CD14-positive monocyte (primary cell): ENCODE measurements at regions not wholly inside any gene's neighbourhood (a gene's known extent, or its start where the extent isn't known, plus 50 kb on each side); places are given as distances from the start of the nearest gene placed in this dataset.

Experiments used
- DNase-seq, 3 donors: peaks; one replicate each; pipeline ENCODE4 v3.0.0-alpha.2; 2011 to 2022
- H2AFZ ChIP-seq: 2 replicates; pipeline ENCODE4 v1.6.0; 2012; ENCODE audit warnings: mild to moderate bottlenecking, low read depth, low read length, inconsistent platforms; ENCODE audit not compliant: insufficient read depth, poor library complexity, severe bottlenecking
- H3K27ac ChIP-seq, 2 donors: 1 replicate in 1 of 2; 2 replicates in 1 of 2; pipeline ENCODE4 v1.5.1; 2012 to 2013; ENCODE audit warnings: low read length in 2 of 2, control low read depth in 1 of 2, inconsistent platforms in 1 of 2, low read depth in 1 of 2, mild to moderate bottlenecking in 1 of 2
- H3K27me3 ChIP-seq, 2 donors: one replicate each; pipeline versions ENCODE4 v1.6.0 to v1.6.1; 2011 to 2013; ENCODE audit warnings: low read length in 2 of 2; ENCODE audit not compliant: control insufficient read depth in 2 of 2, insufficient read depth in 2 of 2
- H3K36me3 ChIP-seq, 2 donors: replicated peaks in 1 of 2; 1 replicate in 1 of 2; 2 replicates in 1 of 2; pipeline versions ENCODE4 v1.5.1 to v1.6.1; 2012 to 2013; ENCODE audit warnings: low read length in 2 of 2, control low read depth in 1 of 2, inconsistent platforms in 1 of 2, mild to moderate bottlenecking in 1 of 2; ENCODE audit not compliant: insufficient read depth in 2 of 2, control insufficient read depth in 1 of 2
- H3K4me1 ChIP-seq, 2 donors: 1 replicate in 1 of 2; 2 replicates in 1 of 2; pipeline versions ENCODE4 v1.5.1 to v1.6.1; 2012 to 2013; ENCODE audit warnings: low read length in 2 of 2, control low read depth in 1 of 2, inconsistent platforms in 1 of 2, mild to moderate bottlenecking in 1 of 2, moderate library complexity in 1 of 2; ENCODE audit not compliant: insufficient read depth in 2 of 2, control insufficient read depth in 1 of 2
- H3K4me2 ChIP-seq: replicated peaks from 2 replicates; pipeline ENCODE3; 2012; ENCODE audit warnings: low read length, moderate library complexity, mild to moderate bottlenecking; ENCODE audit not compliant: poor library complexity, severe bottlenecking; ENCODE audit errors: extremely low read depth
- H3K4me3 ChIP-seq, 3 experiments: fragments of 200-600 bp in 1 of 3; sonication (generic) in 1 of 3; replicated peaks in 1 of 3; 1 replicate in 2 of 3; 2 replicates in 1 of 3; pipeline ENCODE4 v1.5.1; 2011 to 2013; ENCODE audit warnings: low read length in 3 of 3, mild to moderate bottlenecking in 3 of 3, control low read depth in 2 of 3, low read depth in 2 of 3, inconsistent platforms in 1 of 3, moderate library complexity in 1 of 3
- H3K79me2 ChIP-seq: 2 replicates; pipeline ENCODE4 v1.6.0; 2012; ENCODE audit warnings: mild to moderate bottlenecking, control low read depth, inconsistent platforms, low read length, moderate library complexity; ENCODE audit not compliant: insufficient read depth
- H3K9ac ChIP-seq: 2 replicates; pipeline ENCODE4 v1.6.0; 2017; ENCODE audit warnings: low read length, mild to moderate bottlenecking; ENCODE audit not compliant: insufficient read depth, poor library complexity, severe bottlenecking
- H3K9me3 ChIP-seq, 2 donors: replicated peaks in 1 of 2; 1 replicate in 1 of 2; 2 replicates in 1 of 2; pipeline versions ENCODE4 v1.5.1 to v1.6.1; 2012 to 2013; ENCODE audit warnings: low read length in 2 of 2, control low read depth in 1 of 2; ENCODE audit not compliant: control insufficient read depth in 1 of 2, insufficient read depth in 1 of 2
- H4K20me1 ChIP-seq: 2 replicates; pipeline ENCODE4 v1.6.0; 2012; ENCODE audit warnings: mild to moderate bottlenecking, low read length, control low read depth, moderate library complexity; ENCODE audit not compliant: insufficient read depth
- H3K27ac Mint-ChIP-seq, 7 donors: one replicate each; pipeline ENCODE4 v1.8.0; 2020; ENCODE audit warnings: mild to moderate bottlenecking in 7 of 7, mixed read lengths in 7 of 7, moderate library complexity in 6 of 7, inconsistent platforms in 2 of 7
- H3K27me3 Mint-ChIP-seq, 3 donors: one replicate each; pipeline ENCODE4 v1.8.0; 2021 to 2022; ENCODE audit warnings: low read depth in 3 of 3, mild to moderate bottlenecking in 3 of 3, mixed read lengths in 3 of 3, moderate library complexity in 3 of 3, inconsistent platforms in 1 of 3
- H3K36me3 Mint-ChIP-seq, 2 donors: one replicate each; pipeline ENCODE4 v1.8.0; 2020; ENCODE audit warnings: mixed read lengths in 2 of 2, inconsistent platforms in 1 of 2, mild to moderate bottlenecking in 1 of 2
- H3K4me1 Mint-ChIP-seq: one replicate; pipeline ENCODE4 v1.8.0; 2020; ENCODE audit warnings: mild to moderate bottlenecking, mixed read lengths
- H3K4me3 Mint-ChIP-seq, 2 donors: one replicate each; pipeline ENCODE4 v1.8.0; 2020; ENCODE audit warnings: mild to moderate bottlenecking in 2 of 2, mixed read lengths in 2 of 2, moderate library complexity in 1 of 2
- H3K9me3 Mint-ChIP-seq, 7 donors: one replicate each; pipeline ENCODE4 v1.8.0; 2020 to 2022; ENCODE audit warnings: mixed read lengths in 7 of 7, mild to moderate bottlenecking in 6 of 7, moderate library complexity in 6 of 7, inconsistent platforms in 2 of 7
- WGBS: methylation state at CpG from one replicate; pipeline ENCODE4 v1.1.5; 2013; ENCODE audit warnings: missing lambda C conversion rate; ENCODE audit not compliant: insufficient coverage; 5-methylcytosine and 5-hydroxymethylcytosine counted together
- intact Hi-C, 2 donors: fragments of 100-400 bp; cut with micrococcal nuclease; formaldehyde crosslinking; loops; one replicate each; pipeline versions ENCODE4 v1.15.0 to v1.15.1; 2023
- TF ChIP-seq, protein P1 (sequence below): fragments of 200-600 bp; IDR thresholded peaks from one replicate; pipeline ENCODE4 v1.8.0; 2022; ENCODE audit warnings: antibody characterized with exemption, mild to moderate bottlenecking

DNA sequence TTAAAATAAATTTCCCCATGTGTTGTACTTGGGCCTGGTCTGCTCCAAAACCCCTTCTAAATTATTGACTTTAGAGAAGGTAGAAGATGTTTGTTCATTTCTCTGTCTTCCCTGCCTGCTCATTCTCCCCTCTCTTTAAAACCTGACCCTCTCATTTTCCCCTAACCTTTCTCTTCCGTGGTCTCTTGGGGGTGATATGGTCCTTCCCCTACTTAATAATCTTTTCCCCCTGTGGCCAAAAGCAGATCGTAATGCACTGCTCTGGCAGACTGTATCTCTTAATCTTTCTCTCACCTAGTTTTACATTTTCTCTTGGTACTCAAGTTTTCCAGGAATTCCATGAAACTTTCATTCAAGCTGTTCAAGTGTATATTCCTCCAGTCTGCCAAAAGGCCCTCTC lies 301.7 kb downstream of the TTLL7 start:
- no peak overlapping the region for H3K4me3 Mint-ChIP-seq
- H3K79me2 ChIP-seq: no peaks in the 10 kb centered on the region
- peaks cover 6 to 11% of the 10 kb centered on the region in 2 donors for H3K27me3 ChIP-seq
- no peak for DNase-seq
- WGBS: 100% methylated on average over 2 of the region's 2 CpGs
- H3K4me1 Mint-ChIP-seq: peaks cover 19% of the 10 kb centered on the region
- H4K20me1 ChIP-seq: no peaks in the 10 kb centered on the region
- TF ChIP-seq, protein P1, sequence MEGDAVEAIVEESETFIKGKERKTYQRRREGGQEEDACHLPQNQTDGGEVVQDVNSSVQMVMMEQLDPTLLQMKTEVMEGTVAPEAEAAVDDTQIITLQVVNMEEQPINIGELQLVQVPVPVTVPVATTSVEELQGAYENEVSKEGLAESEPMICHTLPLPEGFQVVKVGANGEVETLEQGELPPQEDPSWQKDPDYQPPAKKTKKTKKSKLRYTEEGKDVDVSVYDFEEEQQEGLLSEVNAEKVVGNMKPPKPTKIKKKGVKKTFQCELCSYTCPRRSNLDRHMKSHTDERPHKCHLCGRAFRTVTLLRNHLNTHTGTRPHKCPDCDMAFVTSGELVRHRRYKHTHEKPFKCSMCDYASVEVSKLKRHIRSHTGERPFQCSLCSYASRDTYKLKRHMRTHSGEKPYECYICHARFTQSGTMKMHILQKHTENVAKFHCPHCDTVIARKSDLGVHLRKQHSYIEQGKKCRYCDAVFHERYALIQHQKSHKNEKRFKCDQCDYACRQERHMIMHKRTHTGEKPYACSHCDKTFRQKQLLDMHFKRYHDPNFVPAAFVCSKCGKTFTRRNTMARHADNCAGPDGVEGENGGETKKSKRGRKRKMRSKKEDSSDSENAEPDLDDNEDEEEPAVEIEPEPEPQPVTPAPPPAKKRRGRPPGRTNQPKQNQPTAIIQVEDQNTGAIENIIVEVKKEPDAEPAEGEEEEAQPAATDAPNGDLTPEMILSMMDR: no peak
- peaks cover 0 to 7% (median 1%) of the 10 kb centered on the region in 7 donors for H3K9me3 Mint-ChIP-seq
- no peak overlapping the region for H3K4me3 ChIP-seq
- no peak overlapping the region for H3K9ac ChIP-seq
- H3K4me2 ChIP-seq: no peak overlapping the region
- no peak overlapping the region for H3K27ac Mint-ChIP-seq
- peaks cover 16 to 25% (median 20%) of the 10 kb centered on the region in 3 donors for H3K27me3 Mint-ChIP-seq
- no peak overlapping the region for H2AFZ ChIP-seq
- no peak overlapping the region for H3K27ac ChIP-seq
- no peaks in the 10 kb centered on the region for H3K9me3 ChIP-seq
- H3K36me3 ChIP-seq: no peaks in the 10 kb centered on the region
- intact Hi-C loops: no loop called here
- H3K36me3 Mint-ChIP-seq: no peaks in the 10 kb centered on the region
- peaks cover 0 to 14% of the 10 kb centered on the region in 2 donors for H3K4me1 ChIP-seq

DNA sequence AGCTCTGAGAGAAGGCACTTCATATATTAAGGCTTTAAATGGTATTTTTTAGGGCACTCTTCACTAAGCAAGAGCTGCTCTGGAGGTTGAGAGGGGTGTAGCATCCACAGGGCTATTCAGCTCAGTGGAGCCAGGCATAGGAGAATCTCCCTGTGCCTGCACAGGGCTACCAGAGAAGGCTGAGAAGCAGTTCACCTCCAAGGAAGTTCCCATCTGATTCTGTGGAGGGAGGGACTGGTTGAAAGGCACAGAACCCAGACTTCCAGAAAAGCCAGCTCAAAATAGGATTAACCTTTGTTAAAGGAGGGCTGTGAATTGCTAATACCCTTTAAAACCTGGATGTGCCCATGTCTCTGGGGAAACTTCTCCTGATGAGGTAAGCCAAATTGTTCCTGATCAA lies 304.5 kb downstream of the TTLL7 start:
- Histone ChIP-seq H3K4me2 (no peak overlapping the region), H3K4me1 (peaks cover 0 to 14% of the 10 kb centered on the region in 2 donors), H3K4me3 (no peak overlapping the region), H2AFZ (no peak overlapping the region), H3K9me3 (no peaks in the 10 kb centered on the region), H3K79me2 (no peaks in the 10 kb centered on the region), H3K36me3 (no peaks in the 10 kb centered on the region), H3K27me3 (peaks cover 6 to 12% of the 10 kb centered on the region in 2 donors), H3K27ac (no peak overlapping the region), H4K20me1 (no peaks in the 10 kb centered on the region), H3K9ac (no peak overlapping the region)
- Mint-ChIP-seq H3K4me3 (no peak overlapping the region), H3K4me1 (peaks cover 19% of the 10 kb centered on the region), H3K27ac (no peak overlapping the region), H3K36me3 (no peaks in the 10 kb centered on the region), H3K9me3 (peaks cover 0 to 5% (median 1%) of the 10 kb centered on the region in 7 donors), H3K27me3 (peaks cover 19 to 26% (median 21%) of the 10 kb centered on the region in 3 donors)
- DNase-seq: no peak
- intact Hi-C loops: no loop called here
- TF ChIP-seq, protein P1: no peak
